IPS-18a (cell line): ENCODE measurements at regions not wholly inside any gene's neighbourhood (a gene's known extent, or its start where the extent isn't known, plus 50 kb on each side); places are given as distances from the start of the nearest gene placed in this dataset.

Experiments used
- H3K27ac ChIP-seq: one replicate; pipeline ENCODE4 v1.5.1; 2013; ENCODE audit warnings: low read length
- H3K27me3 ChIP-seq: one replicate; pipeline ENCODE4 v1.6.1; 2013; ENCODE audit warnings: mild to moderate bottlenecking, low read length; ENCODE audit not compliant: control insufficient read depth, insufficient read depth
- H3K36me3 ChIP-seq: one replicate; pipeline ENCODE4 v1.6.1; 2013; ENCODE audit warnings: low read depth, low read length; ENCODE audit not compliant: control insufficient read depth
- H3K4me1 ChIP-seq: one replicate; pipeline ENCODE4 v1.6.1; 2013; ENCODE audit warnings: low read depth, low read length; ENCODE audit not compliant: control insufficient read depth
- H3K4me3 ChIP-seq: one replicate; pipeline ENCODE4 v1.5.1; 2013; ENCODE audit warnings: low read length
- H3K9ac ChIP-seq: one replicate; pipeline ENCODE4 v1.6.1; 2013; ENCODE audit warnings: mild to moderate bottlenecking, low read length, moderate library complexity
- H3K9me3 ChIP-seq: one replicate; pipeline ENCODE4 v1.6.1; 2013; ENCODE audit warnings: low read depth, low read length; ENCODE audit not compliant: control insufficient read depth

DNA sequence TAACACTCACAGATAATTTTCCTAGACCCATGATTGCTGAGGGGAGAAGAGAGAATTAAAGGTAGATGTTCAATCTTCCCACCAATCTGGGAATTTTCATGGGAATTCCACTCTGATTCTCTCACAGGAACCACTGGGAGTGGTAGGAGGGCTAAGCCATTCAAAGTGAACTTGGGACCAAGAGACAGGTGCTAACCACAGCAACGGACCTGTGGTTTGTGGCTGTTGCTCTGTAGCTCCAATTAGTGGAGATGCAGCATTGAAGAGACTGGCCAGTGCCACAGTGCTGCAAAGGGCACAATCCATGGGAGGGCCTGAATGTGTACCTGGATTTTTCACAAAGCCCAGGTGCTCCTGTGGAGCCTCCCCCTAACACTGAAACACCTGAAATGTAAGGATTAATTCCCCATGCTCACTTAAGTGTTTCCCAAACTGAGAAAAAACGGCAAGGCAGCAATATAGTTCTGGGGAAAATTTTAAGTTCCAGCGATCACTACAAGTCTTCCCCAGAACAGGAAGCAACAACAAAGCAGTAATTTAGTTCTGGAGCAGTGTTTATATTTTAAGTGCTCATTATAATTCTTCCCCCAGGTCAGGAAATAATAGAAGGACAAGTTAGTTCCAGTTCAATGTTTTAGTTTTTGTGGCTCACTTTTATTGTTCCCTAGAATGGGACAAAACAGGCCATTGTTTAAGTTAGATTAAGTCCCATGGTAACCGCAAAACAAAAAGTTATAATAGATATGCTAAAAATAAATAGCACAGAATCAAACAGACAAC, 1045.8 kb downstream of the CNTNAP5 start:
- Histone ChIP-seq H3K27ac (no peak overlapping the region), H3K9ac (no peak overlapping the region), H3K4me1 (no peaks in the 10 kb centered on the region), H3K36me3 (no peaks in the 10 kb centered on the region), H3K4me3 (no peak overlapping the region), H3K27me3 (no peaks in the 10 kb centered on the region), H3K9me3 (peaks cover 8% of the 10 kb centered on the region)

- Histone ChIP-seq H3K36me3 (no peaks in the 10 kb centered on the region), H3K9ac (no peak overlapping the region), H3K4me3 (no peak overlapping the region), H3K27me3 (no peaks in the 10 kb centered on the region), H3K4me1 (no peaks in the 10 kb centered on the region), H3K27ac (no peak overlapping the region), H3K9me3 (peaks cover 8% of the 10 kb centered on the region)
These were observed 1048.4 kb downstream of the CNTNAP5 start for GRCh38 chr2:125073440-125073839.

GRCh38 chr2:125085904-125086303, 1060.8 kb downstream of the CNTNAP5 start:
- no peaks in the 10 kb centered on the region for H3K36me3 ChIP-seq
- no peak overlapping the region for H3K9ac ChIP-seq
- H3K9me3 ChIP-seq: no peaks in the 10 kb centered on the region
- H3K27ac ChIP-seq: no peak overlapping the region
- no peaks in the 10 kb centered on the region for H3K27me3 ChIP-seq
- H3K4me3 ChIP-seq: no peak overlapping the region
- H3K4me1 ChIP-seq: no peaks in the 10 kb centered on the region

DNA sequence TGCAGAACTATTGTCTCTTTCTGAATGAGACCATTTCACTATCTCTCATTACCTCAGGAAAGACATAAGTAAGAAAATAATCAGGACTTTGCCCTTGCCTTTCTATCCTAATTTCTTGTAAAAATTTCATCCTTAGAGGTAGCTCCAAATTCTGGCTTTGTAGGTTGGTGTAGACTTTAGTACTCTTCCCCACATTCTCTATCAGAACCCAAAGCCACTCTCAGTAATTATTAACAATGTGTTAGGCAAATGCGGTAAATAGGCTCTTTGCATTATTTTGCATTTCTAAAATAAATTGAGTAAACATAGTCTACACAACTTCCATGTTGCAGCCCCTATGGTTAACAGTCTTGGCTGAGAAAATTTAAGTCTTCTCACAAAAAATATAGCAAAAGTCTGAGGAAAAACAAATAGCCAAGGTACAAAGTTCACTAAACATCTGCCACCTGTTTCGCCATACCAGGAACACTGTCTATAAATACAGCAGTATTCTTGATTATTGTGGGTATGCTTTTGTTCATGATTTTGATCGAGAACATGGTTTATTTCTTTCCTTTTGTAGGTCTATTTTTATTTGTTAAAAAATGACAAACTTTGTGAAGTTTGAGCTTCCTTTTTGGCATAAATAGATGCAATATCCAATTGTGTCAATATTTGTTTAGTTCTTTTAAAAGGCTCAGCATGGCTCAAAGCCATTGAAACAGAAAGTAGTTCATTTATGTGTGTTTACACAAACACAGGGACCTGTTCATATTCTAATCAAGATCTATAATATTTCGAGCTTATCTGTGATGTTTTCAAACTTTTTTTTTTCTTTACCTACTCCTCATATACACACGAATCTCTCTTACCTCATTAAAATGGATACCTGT, 1061.5 kb downstream of the CNTNAP5 start:
- H3K36me3 ChIP-seq: no peaks in the 10 kb centered on the region
- H3K27me3 ChIP-seq: no peaks in the 10 kb centered on the region
- no peaks in the 10 kb centered on the region for H3K9me3 ChIP-seq
- H3K9ac ChIP-seq: no peak overlapping the region
- H3K4me1 ChIP-seq: no peaks in the 10 kb centered on the region
- no peak overlapping the region for H3K4me3 ChIP-seq
- H3K27ac ChIP-seq: no peak overlapping the region

DNA sequence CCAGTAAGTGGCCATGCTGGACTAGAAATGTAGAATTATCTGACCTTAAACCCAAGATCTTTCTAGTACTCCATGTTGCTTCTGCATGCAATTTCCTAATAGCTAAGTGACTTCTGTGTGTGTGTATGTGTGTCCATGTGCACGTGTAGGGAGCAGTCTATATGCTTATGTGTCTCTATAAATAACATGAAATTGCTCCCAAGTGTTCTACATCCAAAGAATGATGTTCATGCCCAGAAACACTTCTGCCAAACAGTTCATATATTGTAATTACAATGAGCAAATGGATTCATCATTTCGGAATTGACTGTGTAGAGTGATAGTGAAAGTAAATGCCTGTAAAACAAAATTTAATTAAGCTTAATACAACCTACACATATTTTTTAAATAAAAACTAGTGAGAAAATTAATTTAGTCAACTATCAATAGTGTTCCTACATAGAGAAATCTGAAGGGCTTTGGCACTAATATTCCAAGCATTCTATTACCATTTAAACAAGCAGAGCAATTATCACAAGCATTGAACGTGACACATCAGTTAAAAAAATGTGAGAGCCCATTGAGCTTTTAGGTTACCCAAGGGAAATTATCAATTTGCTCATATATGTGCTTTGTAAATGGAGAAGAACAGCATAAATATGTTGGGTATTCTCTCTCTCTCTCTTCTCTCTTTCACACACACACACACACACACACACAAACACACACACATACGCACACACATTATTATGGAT, 1067.4 kb downstream of the CNTNAP5 start:
- no peaks in the 10 kb centered on the region for H3K36me3 ChIP-seq
- no peak overlapping the region for H3K9ac ChIP-seq
- H3K4me3 ChIP-seq: no peak overlapping the region
- no peaks in the 10 kb centered on the region for H3K27me3 ChIP-seq
- no peaks in the 10 kb centered on the region for H3K9me3 ChIP-seq
- no peak overlapping the region for H3K27ac ChIP-seq
- no peaks in the 10 kb centered on the region for H3K4me1 ChIP-seq

GRCh38 chr2:125095826-125096225, 1070.7 kb downstream of the CNTNAP5 start:
- H3K27ac ChIP-seq: no peak overlapping the region
- no peaks in the 10 kb centered on the region for H3K9me3 ChIP-seq

GRCh38 chr2:125106710-125107109, 1081.6 kb downstream of the CNTNAP5 start:
- no peak overlapping the region for H3K4me3 ChIP-seq

More at GRCh38 chr2:125095826-125096225, 1070.7 kb downstream of the CNTNAP5 start:
- Histone ChIP-seq H3K4me3 (no peak overlapping the region), H3K9ac (no peak overlapping the region), H3K27me3 (no peaks in the 10 kb centered on the region), H3K4me1 (no peaks in the 10 kb centered on the region), H3K36me3 (no peaks in the 10 kb centered on the region)

DNA sequence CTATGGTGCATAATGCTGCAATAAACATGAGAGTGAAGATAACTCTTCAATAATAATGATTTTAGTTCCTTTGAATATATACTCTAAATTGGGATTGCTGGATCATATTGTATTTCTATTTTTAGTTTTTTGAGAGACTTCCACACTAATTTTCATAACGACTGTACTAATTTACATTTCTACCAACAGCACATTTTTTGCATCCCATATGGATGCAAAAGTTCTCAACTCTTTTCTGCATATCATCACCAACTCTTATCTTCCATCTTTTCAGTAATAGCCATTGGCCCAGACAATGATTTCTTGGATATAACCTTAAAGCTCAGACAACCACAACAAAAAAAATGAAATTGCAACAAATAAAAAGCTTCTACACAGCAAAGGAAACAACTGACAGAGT, 1082.4 kb downstream of the CNTNAP5 start:
- Histone ChIP-seq H3K4me1 (no peaks in the 10 kb centered on the region), H3K4me3 (no peak overlapping the region), H3K9me3 (no peaks in the 10 kb centered on the region), H3K36me3 (no peaks in the 10 kb centered on the region), H3K27me3 (no peaks in the 10 kb centered on the region), H3K27ac (no peak overlapping the region), H3K9ac (no peak overlapping the region)

More at GRCh38 chr2:125106710-125107109, 1081.6 kb downstream of the CNTNAP5 start:
- no peaks in the 10 kb centered on the region for H3K36me3 ChIP-seq
- no peak overlapping the region for H3K27ac ChIP-seq
- no peaks in the 10 kb centered on the region for H3K9me3 ChIP-seq
- H3K9ac ChIP-seq: no peak overlapping the region
- no peaks in the 10 kb centered on the region for H3K27me3 ChIP-seq
- H3K4me1 ChIP-seq: no peaks in the 10 kb centered on the region

GRCh38 chr2:125108251-125108650, 1083.2 kb downstream of the CNTNAP5 start:
- Histone ChIP-seq H3K27me3 (no peaks in the 10 kb centered on the region), H3K4me3 (no peak overlapping the region), H3K4me1 (no peaks in the 10 kb centered on the region), H3K27ac (no peak overlapping the region), H3K9me3 (no peaks in the 10 kb centered on the region), H3K36me3 (no peaks in the 10 kb centered on the region), H3K9ac (no peak overlapping the region)

GRCh38 chr2:125125902-125126301, 1100.8 kb downstream of the CNTNAP5 start:
- Histone ChIP-seq H3K4me3 (no peak overlapping the region), H3K9me3 (no peaks in the 10 kb centered on the region), H3K27me3 (no peaks in the 10 kb centered on the region), H3K4me1 (no peaks in the 10 kb centered on the region), H3K36me3 (no peaks in the 10 kb centered on the region), H3K9ac (no peak overlapping the region), H3K27ac (no peak overlapping the region)

DNA sequence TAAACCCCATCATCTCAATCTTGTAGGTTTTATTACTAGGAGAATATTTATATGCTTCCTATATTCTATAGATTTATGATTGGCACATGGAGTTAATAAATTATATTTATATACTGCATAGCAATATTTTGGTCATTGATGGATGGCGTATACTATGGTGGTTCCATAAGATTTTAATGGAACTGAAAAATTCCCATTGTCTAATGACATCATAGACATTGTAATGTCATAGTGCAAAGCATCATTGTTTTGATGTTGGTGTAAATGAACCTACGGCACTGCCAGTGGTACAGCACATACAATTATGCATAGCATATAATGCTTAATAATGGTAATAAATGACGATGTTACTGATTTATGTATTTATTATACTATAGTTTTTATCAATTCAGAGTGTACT, 1135.9 kb downstream of the CNTNAP5 start:
- H3K4me3 ChIP-seq: no peak overlapping the region
- no peaks in the 10 kb centered on the region for H3K4me1 ChIP-seq
- H3K9me3 ChIP-seq: no peaks in the 10 kb centered on the region
- no peak overlapping the region for H3K27ac ChIP-seq
- no peaks in the 10 kb centered on the region for H3K36me3 ChIP-seq
- H3K27me3 ChIP-seq: no peaks in the 10 kb centered on the region
- H3K9ac ChIP-seq: no peak overlapping the region
